A549 (cell line): ENCODE measurements at regions not wholly inside any gene's neighbourhood (a gene's known extent, or its start where the extent isn't known, plus 50 kb on each side); places are given as distances from the start of the nearest gene placed in this dataset.
"Not testable (repeated sequence)": the region's sequence is repeated elsewhere in the genome, so short reads cannot be mapped to it uniquely, and the experiment has no call there.

Experiments used
- CEBPB ChIP-seq, 2 experiments: fragments of >200 bp in 1 of 2; sonication (Bioruptor Twin) in 1 of 2; formaldehyde crosslinking in 1 of 2; IDR thresholded peaks; 2 replicates each; pipeline ENCODE4 v1.6.1; 2012 to 2016
- ESRRA ChIP-seq: fragments of 150-350 bp; IDR thresholded peaks from 2 replicates; pipeline ENCODE4 v1.6.1; 2014; ENCODE audit warnings: mild to moderate bottlenecking, low read length, borderline replicate concordance
- PHF8 ChIP-seq: fragments of 200-600 bp; sonication (generic); IDR thresholded peaks from 2 replicates; pipeline ENCODE4 v1.6.1; 2016; ENCODE audit warnings: low read depth, mild to moderate bottlenecking, antibody characterized with exemption, moderate library complexity, borderline replicate concordance
- TF ChIP-seq, protein P1 (sequence below): fragments of >200 bp; sonication (Bioruptor Twin); formaldehyde crosslinking; IDR thresholded peaks from 3 replicates; pipeline ENCODE4 v1.5.1; 2016

DNA sequence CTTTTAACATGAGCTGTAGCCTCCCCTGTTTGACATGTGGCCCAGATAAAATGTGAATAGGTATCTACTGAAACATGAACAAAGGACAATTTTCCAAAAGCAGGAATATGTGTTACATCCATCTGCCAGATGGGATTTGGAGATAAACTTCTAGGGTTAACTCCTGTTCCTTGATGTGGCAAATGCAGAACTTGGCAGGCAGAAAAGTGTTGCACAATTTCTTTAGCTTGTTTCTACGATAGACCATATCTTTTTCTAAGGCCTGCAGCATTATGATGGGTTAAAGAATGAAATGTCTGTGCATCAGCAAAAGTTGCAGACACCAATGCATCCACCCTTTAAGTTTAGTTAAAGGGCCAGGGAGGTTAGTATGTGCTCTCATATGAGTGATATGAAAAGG, 96.8 kb downstream of the CPXCR1 start:
- TF ChIP-seq PHF8; CEBPB (IDR thresholded peaks at IDR 0.05); ESRRA: not testable (repeated sequence)
- TF ChIP-seq, protein P1, sequence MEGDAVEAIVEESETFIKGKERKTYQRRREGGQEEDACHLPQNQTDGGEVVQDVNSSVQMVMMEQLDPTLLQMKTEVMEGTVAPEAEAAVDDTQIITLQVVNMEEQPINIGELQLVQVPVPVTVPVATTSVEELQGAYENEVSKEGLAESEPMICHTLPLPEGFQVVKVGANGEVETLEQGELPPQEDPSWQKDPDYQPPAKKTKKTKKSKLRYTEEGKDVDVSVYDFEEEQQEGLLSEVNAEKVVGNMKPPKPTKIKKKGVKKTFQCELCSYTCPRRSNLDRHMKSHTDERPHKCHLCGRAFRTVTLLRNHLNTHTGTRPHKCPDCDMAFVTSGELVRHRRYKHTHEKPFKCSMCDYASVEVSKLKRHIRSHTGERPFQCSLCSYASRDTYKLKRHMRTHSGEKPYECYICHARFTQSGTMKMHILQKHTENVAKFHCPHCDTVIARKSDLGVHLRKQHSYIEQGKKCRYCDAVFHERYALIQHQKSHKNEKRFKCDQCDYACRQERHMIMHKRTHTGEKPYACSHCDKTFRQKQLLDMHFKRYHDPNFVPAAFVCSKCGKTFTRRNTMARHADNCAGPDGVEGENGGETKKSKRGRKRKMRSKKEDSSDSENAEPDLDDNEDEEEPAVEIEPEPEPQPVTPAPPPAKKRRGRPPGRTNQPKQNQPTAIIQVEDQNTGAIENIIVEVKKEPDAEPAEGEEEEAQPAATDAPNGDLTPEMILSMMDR = not testable (repeated sequence)
